Gastroesophageal sphincter (tissue), 3 donors: ENCODE measurements at regions not wholly inside any gene's neighbourhood (a gene's known extent, or its start where the extent isn't known, plus 50 kb on each side); places are given as distances from the start of the nearest gene placed in this dataset.

ENCODE experiments used
- CTCF ChIP-seq, 4 experiments: fragments of 200-600 bp in 2 of 4; fragments of 450-650 bp in 2 of 4; sonication (generic) in 1 of 4; IDR thresholded peaks; one replicate each; pipeline ENCODE4 v1.5.1; 2017 to 2019; ENCODE audit warnings: antibody characterized with exemption in 4 of 4, mild to moderate bottlenecking in 2 of 4, moderate library complexity in 2 of 4
- POLR2AphosphoS5 ChIP-seq: sonication (generic); formaldehyde crosslinking; IDR thresholded peaks from one replicate; pipeline ENCODE4 v1.6.1; 2017; ENCODE audit warnings: antibody characterized with exemption

- TF ChIP-seq CTCF (IDR thresholded peaks at IDR 0.05) (no peak), POLR2AphosphoS5 (no peak)
Measured at GRCh38 chr7:128148676-128149075, 92.4 kb upstream of the LEP start.
